Stimulated activated CD4-positive, alpha-beta T cell treated with anti-CD3 and anti-CD28 coated beads, Interleukin-12 subunit alpha, Interleukin-12 subunit beta, amount 100 ng/mL, for 24 hours (primary cell): ENCODE measurements at regions not wholly inside any gene's neighbourhood (a gene's known extent, or its start where the extent isn't known, plus 50 kb on each side); places are given as distances from the start of the nearest gene placed in this dataset.

ENCODE experiments used
- DNase-seq, 2 experiments: peaks; one replicate each; pipeline ENCODE4 v3.0.0-alpha.2; 2020; ENCODE audit warnings: low read depth in 2 of 2

GRCh38 chr13:74794582-74794981 lies 660.4 kb upstream of the KLF12 start:
- no peak for DNase-seq

DNA sequence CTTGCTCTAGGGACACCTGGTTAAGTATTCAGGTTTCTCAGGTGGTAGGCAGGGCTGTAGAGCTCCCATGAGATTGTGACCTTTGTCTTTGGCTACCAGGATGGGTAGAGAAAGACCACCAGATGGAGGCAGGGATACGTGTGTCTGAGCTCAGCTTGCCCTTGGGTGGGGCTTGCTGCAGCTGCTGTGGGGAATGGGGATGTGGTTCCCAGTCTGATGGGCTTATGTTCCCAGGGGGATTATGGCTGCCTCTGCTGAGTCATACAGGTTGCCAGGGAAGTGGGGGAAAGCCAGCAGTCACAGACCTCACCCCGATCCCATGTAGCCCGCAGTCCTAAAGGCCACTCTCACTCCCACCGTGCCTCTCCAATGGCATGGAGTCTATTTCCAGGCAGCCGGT lies 659.9 kb upstream of the KLF12 start:
- DNase-seq: no peak

- DNase-seq: no peak
Measured at GRCh38 chr13:74784959-74785358, 650.8 kb upstream of the KLF12 start.

- DNase-seq: no peak
Measured at GRCh38 chr13:74778946-74779345, 644.7 kb upstream of the KLF12 start.

- DNase-seq: no peak
Measured at GRCh38 chr13:74778087-74778486, 643.9 kb upstream of the KLF12 start.

DNA sequence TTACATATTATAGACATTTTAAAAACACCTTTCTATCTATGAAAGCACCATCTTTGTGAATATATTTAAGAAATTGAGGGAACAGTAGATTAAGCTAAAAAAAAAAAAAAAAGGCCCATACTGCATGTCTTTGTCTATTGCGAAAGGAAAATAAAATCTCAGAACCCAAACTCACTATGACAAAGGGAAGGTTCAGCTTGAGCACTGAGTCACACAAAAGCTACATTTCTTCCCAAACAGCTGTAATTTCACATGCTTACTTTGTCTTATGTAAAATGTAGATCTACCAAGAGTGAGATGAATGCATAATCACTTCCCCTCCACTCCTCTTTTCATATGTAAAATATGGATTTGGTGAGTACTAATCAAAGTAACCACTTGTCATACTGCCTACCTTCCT lies 640.1 kb upstream of the KLF12 start:
- no peak for DNase-seq

GRCh38 chr13:74773248-74773647 lies 639.0 kb upstream of the KLF12 start:
- DNase-seq: no peak

DNA sequence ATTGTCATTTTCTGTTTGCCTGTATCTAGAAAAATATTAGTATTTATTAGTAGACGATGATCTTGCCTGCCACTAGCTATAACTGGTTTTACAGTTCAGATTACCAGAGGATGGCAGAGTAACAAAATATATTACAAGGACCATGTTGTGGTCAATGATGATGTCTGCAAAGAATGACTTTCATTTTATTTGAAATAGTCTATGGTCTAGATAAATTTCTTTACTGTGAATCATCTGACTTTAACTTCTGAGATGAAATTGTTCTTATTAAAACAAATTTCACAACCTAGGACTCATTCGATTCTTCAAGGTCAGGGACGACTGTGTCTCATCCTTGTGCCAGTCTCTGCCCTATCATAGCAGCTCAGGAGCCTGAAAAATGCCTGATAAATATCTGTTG lies 637.8 kb upstream of the KLF12 start:
- no peak for DNase-seq

- no peak for DNase-seq
Measured at GRCh38 chr13:74770361-74770760, 636.2 kb upstream of the KLF12 start.

- DNase-seq: no peak
Measured at GRCh38 chr13:74769333-74769732, 635.1 kb upstream of the KLF12 start.

DNA sequence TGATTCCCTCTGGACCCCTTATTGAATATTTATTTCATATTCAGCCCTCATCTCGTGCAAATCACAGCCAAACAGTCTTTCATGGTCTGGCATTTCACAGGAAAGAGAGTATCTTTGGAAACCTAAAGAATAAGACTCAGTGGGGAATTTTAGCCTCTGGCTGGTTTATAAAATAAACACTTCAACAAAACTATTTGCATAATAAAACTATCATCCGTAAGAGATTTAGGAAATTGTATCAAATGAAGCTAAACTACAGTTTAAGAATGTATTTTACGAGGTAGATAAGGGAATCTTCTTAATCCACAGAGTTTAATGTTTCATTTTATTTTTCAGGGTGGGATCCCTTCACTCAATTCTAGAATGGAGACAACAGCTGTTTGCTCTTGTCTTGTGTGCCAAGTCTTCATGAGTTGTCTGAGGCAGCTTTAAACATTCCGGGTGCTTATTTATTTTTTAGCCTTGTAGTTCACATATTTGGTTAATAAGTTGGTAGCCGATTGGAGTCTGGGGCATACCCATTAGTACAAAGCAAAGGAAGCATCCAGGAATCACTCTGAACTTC lies 634.4 kb upstream of the KLF12 start:
- DNase-seq: no peak

DNA sequence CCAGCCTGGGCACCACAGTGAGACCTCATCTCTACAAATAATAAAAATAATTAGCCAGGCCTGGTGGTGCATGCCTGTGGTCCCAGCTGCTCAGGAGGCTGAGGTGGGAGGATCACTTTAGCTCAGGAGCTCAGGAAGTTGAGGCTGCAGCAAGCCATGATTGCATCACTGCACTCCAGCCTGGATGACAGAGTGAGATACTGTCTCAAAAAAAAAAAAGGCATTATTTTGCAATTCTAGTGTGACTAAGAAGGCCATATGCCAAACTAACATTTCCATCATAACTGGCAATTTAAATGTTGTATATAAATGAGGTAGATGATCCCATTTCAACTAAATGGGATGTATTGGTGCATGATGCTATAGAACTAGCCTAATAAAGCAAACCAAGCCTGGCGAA lies 632.8 kb upstream of the KLF12 start:
- no peak for DNase-seq

- no peak for DNase-seq
Measured at GRCh38 chr13:74765955-74766354, 631.8 kb upstream of the KLF12 start.

GRCh38 chr13:74761801-74762757 lies 627.9 kb upstream of the KLF12 start:
- no peak for DNase-seq

- DNase-seq: no peak
Measured at GRCh38 chr13:74758188-74758587, 624.0 kb upstream of the KLF12 start.

DNA sequence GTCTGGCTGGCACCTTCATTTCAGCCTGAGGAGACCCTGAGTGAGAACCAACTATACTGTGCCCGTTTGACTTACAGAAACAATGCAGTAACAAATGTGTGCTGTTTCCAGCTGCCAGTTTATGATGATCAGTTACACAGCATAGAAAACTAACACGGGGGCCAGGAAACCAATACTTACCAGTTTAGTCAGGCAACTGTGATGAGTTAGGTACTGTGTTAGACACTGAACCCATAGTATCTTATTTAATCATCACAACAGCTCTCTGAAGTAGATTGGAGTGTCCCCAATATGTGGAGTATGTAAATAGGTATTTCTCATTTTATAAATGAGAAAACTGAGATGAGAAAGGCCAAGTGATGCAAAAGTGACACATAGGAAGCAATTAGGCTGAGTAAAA lies 620.9 kb upstream of the KLF12 start:
- DNase-seq: no peak

DNA sequence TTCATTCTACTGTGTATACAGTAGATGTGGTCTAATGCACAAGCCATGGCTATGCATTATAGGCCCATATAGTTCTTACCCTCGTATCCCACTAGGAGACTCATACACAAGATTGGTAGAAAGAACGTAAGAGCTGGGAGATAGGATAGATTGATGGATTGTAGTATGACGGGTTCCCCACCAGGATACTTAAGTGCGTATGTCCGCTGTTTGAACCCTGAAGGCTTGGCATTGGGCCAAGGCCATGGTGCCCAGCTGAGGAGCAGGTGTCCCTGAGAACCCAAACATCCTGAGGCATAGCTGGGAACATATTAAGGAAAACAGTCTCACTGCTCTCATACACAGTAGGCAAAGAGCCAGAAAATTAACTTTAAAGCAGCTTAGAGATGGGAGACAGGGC lies 617.5 kb upstream of the KLF12 start:
- no peak for DNase-seq

DNA sequence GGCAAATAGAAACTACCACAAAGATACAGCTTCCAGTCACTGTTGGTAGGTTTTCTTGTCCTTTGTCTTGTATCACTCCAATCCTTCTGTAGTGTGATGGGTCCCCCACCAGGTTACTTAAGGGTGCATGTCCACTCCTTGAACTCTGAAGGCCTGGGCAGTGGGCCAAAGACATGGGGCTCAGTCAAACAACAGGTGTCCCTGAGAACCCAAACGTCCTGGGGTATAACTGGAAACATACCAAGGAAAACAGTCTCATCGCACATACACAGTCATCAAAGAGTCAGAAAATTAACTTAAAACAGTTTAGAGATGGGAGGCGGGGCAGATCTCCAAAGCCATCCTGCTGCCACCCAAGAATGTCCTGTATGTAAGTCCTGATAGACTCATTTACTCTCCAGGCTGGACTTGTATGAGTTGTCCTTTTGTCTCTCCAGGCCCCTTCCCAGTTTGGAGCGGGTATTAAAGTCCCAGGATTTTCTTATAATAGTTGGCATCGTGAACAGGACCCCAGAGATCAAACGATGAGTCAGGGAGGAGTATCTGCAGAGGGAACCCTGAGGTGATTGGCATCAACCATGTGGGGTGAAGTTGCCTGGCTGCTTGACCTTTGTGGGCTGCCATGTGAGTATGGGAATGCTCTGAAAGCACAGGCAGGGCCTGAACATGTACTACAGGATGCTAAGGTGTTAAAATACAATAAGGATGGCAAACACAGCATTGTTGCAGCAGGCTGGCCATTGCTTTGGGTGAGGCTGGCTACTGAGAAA lies 613.2 kb upstream of the KLF12 start:
- no peak for DNase-seq

DNA sequence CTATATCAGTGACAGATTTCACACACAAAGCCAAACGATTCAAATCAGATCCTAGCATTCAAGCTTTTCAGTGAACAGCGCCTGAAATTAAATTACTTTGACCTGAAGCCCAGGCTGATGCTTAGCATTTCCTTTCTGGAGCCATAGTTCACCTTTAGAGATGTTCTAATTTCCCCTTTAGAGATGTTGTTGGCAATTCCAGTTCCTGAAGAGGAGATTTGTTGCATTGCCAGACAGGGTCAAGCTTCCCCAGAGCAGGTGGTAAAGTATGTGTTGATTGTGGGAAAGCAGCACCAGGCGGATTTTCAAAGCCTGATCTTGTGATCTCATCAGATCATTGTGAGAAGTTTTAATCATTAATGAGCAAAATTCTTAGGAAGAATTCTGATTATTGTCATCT lies 609.8 kb upstream of the KLF12 start:
- no peak for DNase-seq

GRCh38 chr13:74741732-74742131 lies 607.5 kb upstream of the KLF12 start:
- no peak for DNase-seq

GRCh38 chr13:74732736-74733385 lies 598.7 kb upstream of the KLF12 start:
- no peak for DNase-seq

- no peak for DNase-seq
Measured at GRCh38 chr13:74731731-74732130, 597.5 kb upstream of the KLF12 start.
